Ovary (tissue), 3 donors: ENCODE measurements at regions not wholly inside any gene's neighbourhood (a gene's known extent, or its start where the extent isn't known, plus 50 kb on each side); places are given as distances from the start of the nearest gene placed in this dataset.

ENCODE experiments used
- CTCF ChIP-seq, 3 donors: fragments of 450-650 bp in 2 of 3; fragments of 200-600 bp in 1 of 3; IDR thresholded peaks; one replicate each; pipeline versions ENCODE4 v1.5.1 to v1.8.0; 2016 to 2022; ENCODE audit warnings: antibody characterized with exemption in 3 of 3, mild to moderate bottlenecking in 1 of 3
- POLR2A ChIP-seq: fragments of 450-650 bp; IDR thresholded peaks from one replicate; pipeline ENCODE4 v1.6.1; 2017; ENCODE audit warnings: antibody characterized with exemption, mild to moderate bottlenecking, moderate library complexity
- donor health status: DM: no; HTN: no; CAD: no.

- no peak for TF ChIP-seq CTCF (IDR thresholded peaks at IDR 0.05)
- no peak for TF ChIP-seq POLR2A
These were observed 553.7 kb downstream of the ZNF608 start for GRCh38 chr5:124192716-124193115.
